Type B pancreatic cell (in vitro differentiated cells): ENCODE measurements at regions not wholly inside any gene's neighbourhood (a gene's known extent, or its start where the extent isn't known, plus 50 kb on each side); places are given as distances from the start of the nearest gene placed in this dataset.
"Not testable (repeated sequence)": the region's sequence is repeated elsewhere in the genome, so short reads cannot be mapped to it uniquely, and the experiment has no call there.

Experiments used
- DNase-seq: peaks from one replicate; pipeline ENCODE4 v3.0.0; 2021; ENCODE audit warnings: mixed read lengths; ENCODE audit not compliant: unreplicated experiment; ENCODE audit errors: extremely low spot score
- H3K27ac Mint-ChIP-seq: 2 replicates; pipeline ENCODE4 v1.8.0; 2021; ENCODE audit warnings: mild to moderate bottlenecking, mixed read lengths
- H3K27me3 Mint-ChIP-seq: 2 replicates; pipeline ENCODE4 v1.8.0; 2021; ENCODE audit warnings: mixed read lengths
- H3K36me3 Mint-ChIP-seq: 2 replicates; pipeline ENCODE4 v1.8.0; 2021; ENCODE audit warnings: mixed read lengths
- H3K4me1 Mint-ChIP-seq: one replicate; pipeline ENCODE4 v1.8.0; 2021; ENCODE audit warnings: mixed read lengths; ENCODE audit not compliant: unreplicated experiment
- H3K4me3 Mint-ChIP-seq: 2 replicates; pipeline ENCODE4 v1.8.0; 2021; ENCODE audit warnings: mild to moderate bottlenecking, mixed read lengths
- H3K9me3 Mint-ChIP-seq: 2 replicates; pipeline ENCODE4 v1.8.0; 2021; ENCODE audit warnings: mixed read lengths
- TF ChIP-seq, protein P1 (sequence below): fragments of 200-600 bp; sonication (generic); conservative IDR thresholded peaks from 2 replicates; pipeline ENCODE4 v1.5.0; 2021; ENCODE audit warnings: antibody characterized with exemption, mild to moderate bottlenecking

DNA sequence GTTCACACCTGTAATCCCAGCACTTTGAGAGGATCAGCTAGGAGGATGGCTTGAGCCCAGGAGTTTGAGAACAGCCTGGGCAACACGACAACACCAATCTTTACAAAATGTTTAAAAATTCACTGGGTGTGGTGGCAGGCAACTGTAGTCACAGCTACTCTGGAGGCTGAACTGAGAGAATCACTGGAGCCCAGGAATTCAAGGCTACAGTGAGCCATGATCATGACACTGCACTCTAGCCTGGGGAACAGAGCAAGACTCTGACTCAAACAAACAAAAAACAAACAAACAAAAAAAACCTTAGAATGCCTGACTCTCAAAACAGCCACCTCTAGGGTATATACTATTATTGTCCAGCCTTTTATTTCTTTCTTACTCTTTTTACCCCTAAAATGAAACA is 56.5 kb upstream of the PAPSS2 start:
- peaks cover 10% of the 10 kb centered on the region for H3K4me1 Mint-ChIP-seq
- no peaks in the 10 kb centered on the region for H3K27me3 Mint-ChIP-seq
- no peaks in the 10 kb centered on the region for H3K36me3 Mint-ChIP-seq
- no peak overlapping the region for H3K27ac Mint-ChIP-seq
- H3K9me3 Mint-ChIP-seq, result no peaks in the 10 kb centered on the region
- DNase-seq, result no peak
- no peak overlapping the region for H3K4me3 Mint-ChIP-seq
- TF ChIP-seq, protein P1, sequence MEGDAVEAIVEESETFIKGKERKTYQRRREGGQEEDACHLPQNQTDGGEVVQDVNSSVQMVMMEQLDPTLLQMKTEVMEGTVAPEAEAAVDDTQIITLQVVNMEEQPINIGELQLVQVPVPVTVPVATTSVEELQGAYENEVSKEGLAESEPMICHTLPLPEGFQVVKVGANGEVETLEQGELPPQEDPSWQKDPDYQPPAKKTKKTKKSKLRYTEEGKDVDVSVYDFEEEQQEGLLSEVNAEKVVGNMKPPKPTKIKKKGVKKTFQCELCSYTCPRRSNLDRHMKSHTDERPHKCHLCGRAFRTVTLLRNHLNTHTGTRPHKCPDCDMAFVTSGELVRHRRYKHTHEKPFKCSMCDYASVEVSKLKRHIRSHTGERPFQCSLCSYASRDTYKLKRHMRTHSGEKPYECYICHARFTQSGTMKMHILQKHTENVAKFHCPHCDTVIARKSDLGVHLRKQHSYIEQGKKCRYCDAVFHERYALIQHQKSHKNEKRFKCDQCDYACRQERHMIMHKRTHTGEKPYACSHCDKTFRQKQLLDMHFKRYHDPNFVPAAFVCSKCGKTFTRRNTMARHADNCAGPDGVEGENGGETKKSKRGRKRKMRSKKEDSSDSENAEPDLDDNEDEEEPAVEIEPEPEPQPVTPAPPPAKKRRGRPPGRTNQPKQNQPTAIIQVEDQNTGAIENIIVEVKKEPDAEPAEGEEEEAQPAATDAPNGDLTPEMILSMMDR, result no peak

DNA sequence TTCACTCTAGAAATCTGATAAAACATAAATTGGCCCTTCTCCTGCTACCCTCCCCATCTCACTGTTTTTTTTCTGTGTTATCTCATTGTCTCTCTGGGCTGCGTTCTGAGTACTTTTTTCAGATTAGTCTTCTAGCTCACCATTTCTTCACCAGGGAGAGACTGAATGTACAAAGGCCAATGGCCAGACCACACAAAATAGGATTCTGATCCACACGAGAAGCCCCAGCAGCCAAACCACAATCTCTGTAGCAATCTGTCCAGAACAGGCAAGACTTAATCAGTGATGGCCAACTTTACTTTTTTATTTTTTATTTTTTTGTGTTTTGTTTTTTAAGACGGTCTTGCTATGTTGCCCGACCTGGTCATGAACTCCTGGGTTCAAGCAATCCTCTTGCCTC is 55.9 kb upstream of the PAPSS2 start:
- H3K27ac Mint-ChIP-seq, result no peak overlapping the region
- no peaks in the 10 kb centered on the region for H3K36me3 Mint-ChIP-seq
- H3K27me3 Mint-ChIP-seq, result no peaks in the 10 kb centered on the region
- H3K9me3 Mint-ChIP-seq, result no peaks in the 10 kb centered on the region
- peaks cover 15% of the 10 kb centered on the region for H3K4me1 Mint-ChIP-seq
- DNase-seq, result no peak
- H3K4me3 Mint-ChIP-seq, result no peak overlapping the region
- TF ChIP-seq, protein P1, result no peak

DNA sequence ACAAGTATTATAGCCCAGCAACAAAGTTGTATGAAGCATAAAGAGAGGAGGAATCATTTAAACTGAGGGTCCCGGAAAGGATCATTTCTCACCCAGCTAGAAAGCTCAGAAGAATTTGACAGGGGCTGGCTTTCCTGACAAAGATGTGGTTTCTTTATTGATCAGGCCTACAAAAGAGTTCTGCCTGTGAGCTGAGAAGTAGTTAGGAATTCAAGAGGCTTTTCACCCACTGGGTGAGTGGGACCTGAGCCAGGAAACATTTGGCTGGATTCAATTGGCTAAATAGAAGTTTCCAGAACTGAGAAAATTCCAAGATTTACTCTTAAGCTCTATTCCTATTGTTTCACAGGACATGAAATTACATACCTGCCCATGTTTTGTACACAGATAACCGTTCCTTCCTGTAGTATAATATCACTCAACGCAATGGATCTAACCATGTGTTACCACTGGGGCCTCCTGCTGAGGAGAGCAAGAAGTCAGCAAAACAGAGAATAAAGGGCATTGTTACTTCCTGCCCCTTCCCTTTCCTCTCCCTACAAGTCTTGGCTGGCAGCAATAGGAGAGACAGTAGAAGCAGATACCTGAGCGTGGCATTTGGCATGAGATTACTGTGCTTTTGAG is 53.9 kb upstream of the PAPSS2 start:
- Mint-ChIP-seq H3K27me3 (no peaks in the 10 kb centered on the region), H3K4me3 (no peak overlapping the region), H3K36me3 (no peaks in the 10 kb centered on the region), H3K27ac (no peak overlapping the region), H3K4me1 (peaks cover 20% of the 10 kb centered on the region), H3K9me3 (peaks cover 3% of the 10 kb centered on the region)
- no peak for DNase-seq
- TF ChIP-seq, protein P1, result no peak

DNA sequence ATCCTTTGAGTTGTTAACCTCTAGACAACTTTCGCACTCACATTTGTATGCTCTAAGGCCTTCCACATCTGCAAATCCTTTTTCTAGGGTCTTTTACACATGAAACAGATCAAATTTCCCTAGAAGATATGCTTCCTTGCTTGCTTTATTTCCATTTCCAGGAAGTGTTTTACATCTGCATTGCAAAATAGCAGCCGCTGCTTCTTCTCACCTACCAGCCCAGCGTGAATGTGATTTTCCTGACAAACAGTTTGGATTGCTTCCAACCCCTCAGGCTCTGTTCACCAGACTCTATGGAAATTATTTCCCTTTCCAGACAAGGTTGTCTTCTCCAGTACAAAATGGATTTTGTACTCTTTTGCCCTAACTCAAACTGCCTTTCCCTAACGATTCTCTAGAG is 50.9 kb upstream of the PAPSS2 start:
- Mint-ChIP-seq H3K27ac (no peak overlapping the region), H3K27me3 (no peaks in the 10 kb centered on the region), H3K4me3 (peak overlapping the region; percentile 5), H3K36me3 (no peaks in the 10 kb centered on the region), H3K4me1 (peaks cover 20% of the 10 kb centered on the region), H3K9me3 (peaks cover 7% of the 10 kb centered on the region)
- DNase-seq, result no peak
- TF ChIP-seq, protein P1, result no peak

DNA sequence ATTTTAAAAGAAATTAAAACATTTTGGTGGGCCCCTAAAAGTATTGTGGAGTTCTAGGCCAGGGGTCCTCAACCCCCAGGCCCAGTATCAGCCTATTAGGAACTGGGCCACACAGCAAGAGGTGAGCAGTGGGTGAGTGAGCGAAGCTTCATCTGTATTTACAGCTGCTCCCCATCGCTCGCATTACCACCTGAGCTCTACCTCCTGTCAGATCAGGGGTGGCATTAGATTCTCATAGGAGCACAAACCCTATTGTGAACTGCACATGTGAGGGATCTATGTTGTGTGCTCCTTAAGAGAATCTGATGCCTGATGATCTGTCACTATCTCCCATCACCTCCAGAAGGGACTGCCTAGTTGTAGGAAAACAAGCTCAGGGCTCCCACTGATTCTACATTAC is 50.1 kb upstream of the PAPSS2 start:
- H3K27me3 Mint-ChIP-seq, DNase-seq, H3K27ac Mint-ChIP-seq, H3K9me3 Mint-ChIP-seq, H3K4me3 Mint-ChIP-seq, H3K36me3 Mint-ChIP-seq: not testable (repeated sequence)
- peaks cover 20% of the 10 kb centered on the region for H3K4me1 Mint-ChIP-seq
